Breast epithelium (tissue), 3 donors: ENCODE measurements at regions not wholly inside any gene's neighbourhood (a gene's known extent, or its start where the extent isn't known, plus 50 kb on each side); places are given as distances from the start of the nearest gene placed in this dataset.

Source experiments
- CTCF ChIP-seq, 3 donors: fragments of 450-650 bp; IDR thresholded peaks; one replicate each; pipeline ENCODE4 v1.5.1; 2016 to 2017; ENCODE audit warnings: antibody characterized with exemption in 3 of 3, mild to moderate bottlenecking in 3 of 3, moderate library complexity in 3 of 3
- POLR2A ChIP-seq: fragments of 450-650 bp; IDR thresholded peaks from one replicate; pipeline ENCODE4 v1.6.1; 2016; ENCODE audit warnings: antibody characterized with exemption, mild to moderate bottlenecking, moderate library complexity
- POLR2AphosphoS5 ChIP-seq, 3 donors: sonication (generic); formaldehyde crosslinking; IDR thresholded peaks; one replicate each; pipeline ENCODE4 v1.6.1; 2017; ENCODE audit warnings: antibody characterized with exemption in 3 of 3

- TF ChIP-seq CTCF (IDR thresholded peaks at IDR 0.05) (no peak), POLR2AphosphoS5 (IDR thresholded peaks at IDR 0.05) (no peak), POLR2A (no peak)
These were observed 442.6 kb upstream of the IGFBP3 start for GRCh38 chr7:46363688-46364087.
